HG02852 (cell line): ENCODE measurements at regions not wholly inside any gene's neighbourhood (a gene's known extent, or its start where the extent isn't known, plus 50 kb on each side); places are given as distances from the start of the nearest gene placed in this dataset.

Experiments used
- ATAC-seq: cut with Tn5 transposase; IDR thresholded peaks from one replicate; pipeline ENCODE4 v1.9.1; 2021; ENCODE audit warnings: mild to moderate bottlenecking, moderate library complexity; ENCODE audit not compliant: unreplicated experiment

DNA sequence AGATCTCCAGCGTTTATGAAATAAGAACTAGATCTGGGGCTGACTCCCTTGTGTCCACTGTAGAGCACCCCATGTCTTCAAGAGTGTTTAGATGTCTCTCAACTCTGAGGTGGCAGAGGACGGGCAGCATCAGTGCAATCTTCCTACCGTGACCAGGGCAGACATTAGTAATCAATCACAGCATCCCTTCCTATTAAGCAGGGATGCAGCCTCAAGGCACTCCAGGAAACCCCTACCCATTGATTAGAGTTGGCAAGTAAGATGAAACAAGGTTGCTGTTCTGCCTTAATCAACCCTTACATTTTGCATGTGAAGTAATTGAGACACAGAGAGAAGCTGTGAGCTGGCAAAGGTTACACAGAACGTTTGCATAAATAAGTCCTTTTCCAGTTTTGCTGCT is 283.7 kb upstream of the ZMIZ1 start:
- no peak for ATAC-seq

DNA sequence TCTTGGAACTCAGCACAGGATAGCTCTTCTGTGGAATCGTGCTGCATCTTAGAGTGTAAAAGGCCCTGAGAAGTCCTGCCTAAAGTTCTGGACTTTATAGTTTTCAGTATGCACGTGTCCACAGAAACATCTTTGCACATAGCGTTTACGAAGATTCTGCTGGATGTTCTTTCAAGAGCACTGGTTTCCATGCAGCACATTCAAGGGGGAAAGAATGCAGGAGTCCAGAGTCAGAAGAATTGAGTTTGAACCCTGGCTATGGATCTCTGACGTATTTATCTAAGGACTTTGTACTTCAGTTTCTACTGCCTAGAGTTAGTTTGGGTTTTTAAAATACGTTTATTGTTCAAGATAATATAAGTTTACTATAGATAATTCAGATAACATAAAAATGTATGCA is 282.8 kb upstream of the ZMIZ1 start:
- no peak for ATAC-seq

DNA sequence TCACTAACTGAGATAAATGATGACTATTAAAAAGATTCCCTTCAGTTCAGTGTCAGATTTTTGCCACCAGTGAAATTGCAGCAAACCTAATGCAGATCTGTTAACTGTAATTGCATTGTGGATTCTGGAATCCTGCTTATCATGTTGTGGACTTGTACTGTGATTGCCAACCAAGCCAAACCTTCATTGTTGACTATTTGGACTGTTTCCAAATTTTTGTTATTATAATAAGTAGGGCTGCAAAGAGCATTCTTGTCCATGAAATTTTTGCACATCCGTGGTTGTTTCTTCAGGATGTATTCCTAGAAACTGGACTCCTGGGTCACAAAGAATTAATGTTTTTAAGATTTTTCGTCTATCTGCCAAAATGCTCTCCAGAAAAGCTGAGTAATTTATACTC is 281.6 kb upstream of the ZMIZ1 start:
- ATAC-seq = no peak

DNA sequence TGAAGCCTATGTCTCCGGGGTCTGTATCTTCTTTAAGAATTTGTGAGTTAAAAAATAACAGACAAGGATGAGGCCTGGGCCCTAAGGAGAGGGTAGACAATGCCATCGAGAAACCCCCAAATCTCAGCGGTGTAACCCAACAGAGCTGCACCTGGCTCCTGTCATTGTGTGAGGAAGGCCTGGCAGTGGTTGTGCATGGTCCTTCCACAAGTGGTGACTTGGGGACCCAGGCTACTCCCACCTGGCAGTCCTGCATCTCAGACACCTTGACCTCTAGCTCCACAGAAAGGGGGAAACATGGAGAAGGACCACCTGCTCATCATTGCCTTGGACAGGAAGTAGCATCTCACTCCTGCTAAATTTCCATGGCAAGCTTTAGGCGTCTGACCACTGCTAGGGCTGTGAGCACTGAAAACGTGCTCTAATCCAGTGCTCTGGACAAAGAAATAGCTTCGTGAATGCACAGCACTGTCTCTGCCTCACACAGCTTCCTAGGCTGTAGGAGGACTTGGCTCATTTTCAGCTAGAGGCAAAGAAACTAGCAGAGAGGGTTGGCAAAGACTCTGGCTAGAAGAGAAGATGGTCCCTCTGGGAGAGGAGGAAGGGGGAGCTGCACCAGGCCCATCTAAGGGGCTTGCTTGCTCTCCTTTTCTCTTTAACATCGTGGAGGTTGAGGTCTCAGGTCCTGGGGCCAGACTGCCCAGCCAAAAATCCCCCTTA is 273.9 kb upstream of the ZMIZ1 start:
- ATAC-seq = no peak

DNA sequence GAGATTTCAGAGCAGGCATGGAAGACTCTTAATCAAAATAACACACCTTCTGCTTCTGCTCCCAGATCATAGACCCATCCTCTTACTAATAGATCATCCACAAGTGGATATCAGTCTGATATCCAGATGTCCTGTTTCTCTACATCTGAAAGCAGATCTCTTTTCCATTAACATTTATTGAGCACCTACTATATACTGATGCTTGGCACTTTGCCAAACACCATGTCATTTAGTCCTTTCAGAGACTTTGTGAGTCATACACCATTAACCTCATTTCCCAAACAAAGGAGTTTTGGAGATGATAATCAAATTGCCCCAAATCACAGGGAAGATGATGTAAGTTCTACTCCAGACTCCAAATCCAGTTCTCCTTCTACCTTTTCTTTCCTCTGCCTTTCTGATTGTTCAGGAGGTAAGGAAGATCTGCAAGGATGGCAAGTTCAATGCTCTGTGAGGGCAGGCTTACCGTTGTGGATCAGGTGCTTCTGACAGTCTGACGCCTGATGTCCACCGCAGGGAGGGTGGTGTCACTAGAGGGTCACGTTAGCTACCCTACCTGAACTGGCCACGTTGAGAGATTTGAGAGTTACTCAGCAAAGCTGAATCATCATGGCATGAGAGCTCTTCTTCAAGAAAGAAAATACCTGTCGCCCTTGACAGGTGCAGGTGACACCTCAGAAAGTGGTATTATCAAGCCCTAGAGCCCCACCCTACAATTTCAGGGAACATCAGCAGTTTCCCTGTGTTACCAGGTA is 269.6 kb upstream of the ZMIZ1 start:
- ATAC-seq = no peak

DNA sequence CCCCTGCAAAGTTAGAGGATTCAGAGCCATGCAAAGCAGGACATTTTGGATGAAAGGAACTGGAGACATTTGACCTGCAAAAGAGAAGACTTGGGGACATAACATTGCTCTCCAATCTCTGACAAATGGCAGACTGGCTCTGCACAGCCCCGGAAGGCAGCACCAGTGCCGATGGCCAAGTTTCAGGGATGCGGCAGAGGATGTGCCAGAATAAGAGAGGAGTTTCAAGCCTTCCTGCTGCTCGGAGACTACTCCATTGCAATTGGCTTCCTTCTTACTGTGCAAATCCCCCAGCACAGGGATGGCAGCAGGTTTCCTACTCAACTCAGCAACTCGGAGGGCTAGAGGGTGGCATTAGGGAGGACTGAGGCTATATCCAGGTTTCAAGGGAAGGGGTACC is 268.8 kb upstream of the ZMIZ1 start:
- no peak for ATAC-seq

DNA sequence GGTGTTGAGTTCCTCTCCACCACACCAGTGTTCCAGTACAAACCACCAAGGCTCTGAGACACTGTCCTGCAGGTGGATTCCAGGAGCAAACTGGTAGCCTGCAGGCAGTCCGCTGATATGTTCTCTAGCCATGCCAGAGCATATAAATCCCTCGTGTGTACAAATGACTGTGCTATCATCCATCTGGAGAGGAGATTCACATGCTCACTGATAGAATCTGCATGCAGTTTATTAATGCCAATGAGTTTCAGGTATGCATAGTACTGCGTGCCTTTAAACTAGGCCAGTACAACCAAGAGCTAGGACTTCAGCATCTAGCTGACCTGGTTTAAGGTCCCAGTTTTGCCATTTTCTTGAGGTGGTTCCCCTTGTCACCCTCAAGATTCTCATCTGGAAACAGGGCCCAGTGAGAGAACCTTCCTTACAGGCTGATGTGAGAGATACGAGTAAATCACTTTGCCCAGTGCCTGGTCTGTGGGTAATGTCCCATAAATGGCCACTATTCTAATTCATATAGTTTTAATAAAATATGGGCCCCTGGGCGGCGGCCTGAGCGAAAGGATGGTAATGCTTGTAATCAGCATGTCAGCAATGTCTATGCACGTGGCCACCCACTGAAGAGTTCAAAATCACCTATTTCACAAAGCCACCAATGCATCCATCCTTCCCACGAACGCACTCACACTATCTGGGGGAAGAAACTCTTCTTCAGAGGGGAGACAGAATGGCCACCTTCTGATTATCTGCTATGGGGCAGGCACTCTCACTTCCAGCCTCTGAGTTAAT is 268.0 kb upstream of the ZMIZ1 start:
- ATAC-seq = no peak

DNA sequence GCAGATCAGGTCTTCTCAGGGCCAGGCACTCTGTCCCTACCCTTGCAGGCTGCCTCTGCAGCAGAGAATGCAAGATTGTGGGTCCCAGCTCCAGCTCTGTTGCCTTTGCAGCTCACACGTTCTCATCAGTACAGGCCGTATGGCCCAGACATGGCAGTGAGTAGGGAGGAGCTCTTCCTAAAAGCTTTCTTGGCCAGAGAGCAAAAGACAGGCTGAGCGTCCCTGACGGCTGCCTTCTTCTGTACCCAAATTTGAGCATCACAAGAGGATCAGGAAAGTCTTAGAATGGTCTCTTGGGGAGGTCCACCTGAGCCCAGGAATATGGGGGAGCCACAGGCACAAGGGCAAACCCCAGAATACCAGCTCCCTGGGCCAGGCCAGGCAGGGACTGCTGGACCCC is 266.3 kb upstream of the ZMIZ1 start:
- ATAC-seq = no peak

DNA sequence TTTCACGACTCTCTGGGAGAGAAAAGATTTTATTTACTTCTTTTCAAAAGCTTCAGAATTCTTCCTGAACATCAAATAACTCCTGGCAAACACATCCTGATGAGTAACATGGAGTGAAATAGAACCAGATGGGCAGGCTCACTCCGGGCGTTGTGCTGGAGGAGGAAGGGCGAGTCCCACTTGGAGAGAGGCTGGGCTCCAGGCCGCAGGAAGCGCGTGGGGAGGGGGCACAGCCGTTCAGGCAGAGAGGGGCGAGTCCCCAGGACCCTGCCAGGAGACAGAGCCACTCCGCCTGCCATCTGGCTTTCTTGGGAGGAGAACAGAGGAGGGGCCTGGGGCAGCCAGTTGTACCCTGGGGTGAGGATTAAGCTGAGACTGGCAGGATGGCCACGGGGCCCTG is 265.9 kb upstream of the ZMIZ1 start:
- ATAC-seq = no peak

DNA sequence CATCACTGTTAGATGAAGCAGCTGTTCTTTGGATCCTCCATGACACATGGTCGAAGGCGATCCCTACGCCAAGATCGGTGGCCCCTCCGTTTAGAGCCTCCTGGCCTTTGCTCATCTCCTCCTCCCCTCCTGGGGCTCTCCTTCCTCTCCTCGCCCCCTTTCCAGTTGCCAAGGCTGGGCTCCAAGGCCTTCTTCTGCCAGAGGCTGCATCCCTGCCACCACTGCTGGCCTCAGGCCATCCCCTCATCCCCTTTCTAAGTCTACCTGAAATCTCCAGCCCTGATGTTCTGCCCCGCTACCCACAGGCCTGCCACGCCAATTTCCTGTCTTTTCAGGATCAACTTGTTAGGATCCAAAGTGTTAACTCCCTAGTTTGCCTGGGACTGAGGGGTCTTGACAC is 265.1 kb upstream of the ZMIZ1 start:
- no peak for ATAC-seq

DNA sequence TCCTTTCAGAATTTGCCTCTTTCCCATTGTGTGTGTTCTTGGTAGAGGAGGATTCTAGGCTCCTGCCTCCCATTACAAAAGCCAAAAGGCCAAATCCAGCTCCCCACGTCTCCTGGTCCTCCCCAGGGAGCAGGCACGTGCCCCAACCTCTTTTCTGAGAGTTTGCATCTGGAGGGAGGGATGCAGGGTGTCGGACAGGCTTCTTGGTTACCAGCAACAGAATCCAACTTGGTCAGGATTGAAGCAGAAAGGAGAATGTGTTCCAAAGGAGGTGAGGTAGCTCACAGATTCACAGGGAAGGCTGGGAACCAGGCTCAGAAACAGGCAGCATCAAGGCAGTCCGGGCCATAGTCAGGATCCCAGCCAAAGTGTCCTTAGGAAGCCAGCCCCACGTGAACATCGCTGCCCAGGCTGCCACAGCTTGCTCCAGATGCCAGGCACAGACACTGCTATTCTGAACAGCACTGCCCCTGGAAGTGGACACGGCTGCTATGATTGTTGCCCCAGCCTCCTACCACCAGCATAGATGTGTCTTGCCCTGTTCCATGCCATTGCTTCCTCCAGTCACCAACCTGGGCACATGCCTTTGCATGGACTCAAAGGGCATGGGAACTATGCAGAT is 264.2 kb upstream of the ZMIZ1 start:
- no peak for ATAC-seq

DNA sequence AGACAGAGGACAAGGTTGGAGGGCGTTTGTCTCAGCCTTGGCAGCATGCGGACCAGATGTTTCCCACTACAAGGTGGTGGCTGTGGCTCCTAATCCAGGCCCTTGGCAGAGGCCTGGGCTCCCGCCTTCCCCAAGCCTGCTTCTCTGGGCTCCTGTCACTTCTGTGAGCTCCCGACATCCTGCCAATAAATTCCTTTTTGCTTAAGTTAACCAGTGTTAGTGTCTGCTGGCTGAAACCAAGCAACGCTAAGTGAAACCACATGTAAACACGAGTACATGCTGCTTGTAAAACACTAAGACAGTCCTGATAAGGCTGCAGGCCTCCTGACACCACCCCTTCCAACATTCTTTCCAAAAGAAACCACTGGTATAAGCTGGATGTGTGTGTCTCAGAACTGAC is 263.6 kb upstream of the ZMIZ1 start:
- no peak for ATAC-seq

DNA sequence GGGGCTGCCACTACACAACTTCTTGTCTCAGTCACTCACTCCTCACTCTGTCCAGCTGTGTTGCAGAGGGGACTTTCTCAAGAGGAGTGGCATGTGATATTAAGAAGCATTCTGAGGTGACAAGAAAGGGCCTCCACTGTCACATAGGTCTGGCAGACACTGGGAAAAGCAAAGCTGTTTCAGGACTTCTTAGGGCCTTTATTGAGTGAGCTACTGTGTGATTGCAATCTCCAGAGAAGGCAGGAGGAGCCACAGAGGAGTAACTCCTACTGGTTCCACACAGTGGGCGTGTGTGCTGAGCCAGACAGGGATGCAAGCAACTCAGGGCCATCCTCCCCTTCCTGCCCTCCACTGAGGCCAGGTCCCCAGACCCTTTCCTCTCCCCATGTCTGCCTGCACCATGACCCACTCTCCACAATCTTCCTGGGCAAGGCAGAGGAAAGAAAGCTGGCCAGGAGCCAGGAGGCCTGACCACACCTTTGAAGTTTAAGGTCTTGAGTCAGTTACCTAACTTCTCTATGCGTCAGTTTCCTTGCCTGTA is 262.0 kb upstream of the ZMIZ1 start:
- ATAC-seq = no peak

DNA sequence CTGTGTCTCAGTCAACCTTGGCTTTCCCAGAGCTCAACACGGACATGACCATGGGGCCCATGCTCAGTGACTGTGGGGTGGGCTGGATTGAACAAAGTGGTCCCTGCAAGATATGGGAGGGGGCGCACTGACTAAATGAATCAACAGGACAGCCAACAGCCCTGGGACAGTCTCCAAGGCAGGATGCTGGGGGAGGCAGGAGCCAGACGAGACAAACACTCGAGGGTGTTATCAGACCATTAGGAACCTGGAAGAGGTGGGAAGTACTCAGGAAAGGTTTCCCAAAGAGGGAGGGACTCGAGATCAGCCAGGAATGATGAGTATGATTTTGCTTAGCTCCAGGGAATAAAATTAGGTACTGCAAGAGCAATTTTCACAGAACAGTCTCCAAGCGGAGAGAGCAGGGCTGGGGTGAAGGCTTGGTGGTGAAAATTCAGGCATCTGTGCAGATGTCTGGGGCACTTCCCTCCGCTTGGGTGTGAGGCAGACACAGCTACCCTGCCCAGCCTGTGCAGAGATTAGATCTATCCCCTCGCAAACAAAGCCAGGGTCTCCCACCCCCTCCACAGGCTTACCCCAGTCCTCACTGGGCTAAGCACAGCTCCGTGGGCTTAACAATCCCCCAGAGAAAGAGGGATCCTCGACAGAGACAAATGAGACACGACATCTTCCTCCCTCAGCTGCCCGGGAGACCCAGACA is 261.1 kb upstream of the ZMIZ1 start:
- no peak for ATAC-seq

DNA sequence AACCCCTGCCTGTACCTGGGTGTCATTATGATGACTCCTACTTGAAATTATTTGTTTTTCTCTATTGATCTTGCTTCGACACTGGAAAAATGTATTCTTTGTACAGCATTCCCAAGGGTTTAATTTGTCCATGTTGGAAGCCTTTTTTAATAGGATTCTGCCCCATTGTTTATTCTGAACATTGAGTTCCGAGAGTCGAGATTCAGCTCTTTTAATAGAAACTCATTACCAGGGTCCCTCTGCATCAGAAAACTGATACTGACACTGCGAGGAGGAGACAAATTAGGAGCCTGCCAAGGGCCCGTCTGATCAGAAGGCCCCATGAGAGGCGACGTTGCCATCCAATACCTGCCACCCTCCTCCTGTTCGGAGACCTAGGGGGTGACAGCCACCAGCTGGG is 260.5 kb upstream of the ZMIZ1 start:
- ATAC-seq = no peak

DNA sequence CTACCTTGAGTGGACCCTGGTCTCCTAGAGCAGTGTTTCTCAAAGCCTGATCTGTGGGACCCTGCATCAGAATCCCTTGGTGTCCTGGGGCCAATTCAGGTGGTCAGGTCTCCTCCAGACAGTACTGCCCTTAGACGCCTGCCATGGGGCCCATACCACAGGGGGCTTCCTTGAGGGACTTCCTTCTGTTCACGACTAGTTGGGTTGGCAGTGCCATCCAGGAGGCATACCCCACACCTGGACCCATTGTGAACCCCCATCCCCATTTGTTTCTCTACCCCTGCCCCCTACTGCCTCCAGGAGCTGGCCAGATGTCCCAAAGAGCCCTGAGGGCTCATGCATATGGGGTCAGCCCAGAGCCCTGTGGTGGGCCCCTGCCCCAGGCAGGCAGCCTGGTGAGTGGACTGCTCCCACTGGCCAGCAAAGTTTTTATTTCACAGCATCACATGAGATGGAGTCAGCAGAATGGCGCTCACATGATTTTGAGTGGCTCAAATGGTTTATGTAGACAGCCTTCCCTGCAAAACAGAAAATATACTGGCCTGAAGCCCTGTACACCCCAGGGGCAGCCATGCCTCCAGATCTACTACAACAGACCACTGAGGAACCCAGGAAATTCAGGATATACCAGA is 259.9 kb upstream of the ZMIZ1 start:
- ATAC-seq = no peak

DNA sequence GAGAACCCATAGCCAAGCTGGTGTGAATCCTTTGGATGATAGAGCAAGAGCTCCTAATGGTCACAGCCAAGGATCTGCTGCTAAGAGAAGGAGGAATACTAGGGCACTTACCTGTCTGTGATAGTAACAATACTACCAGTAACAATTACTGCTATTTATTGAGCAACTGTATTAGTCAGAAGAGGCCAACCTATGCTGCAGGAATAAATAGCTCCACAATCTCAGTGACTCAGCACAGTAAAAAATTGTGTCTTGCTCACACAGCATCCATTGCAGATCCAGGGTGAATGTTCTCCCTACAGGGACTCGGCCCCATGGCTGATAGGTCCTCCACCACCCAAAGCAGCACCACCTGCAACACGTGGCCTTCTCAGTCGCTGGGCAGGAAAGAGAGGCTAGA is 257.6 kb upstream of the ZMIZ1 start:
- no peak for ATAC-seq

DNA sequence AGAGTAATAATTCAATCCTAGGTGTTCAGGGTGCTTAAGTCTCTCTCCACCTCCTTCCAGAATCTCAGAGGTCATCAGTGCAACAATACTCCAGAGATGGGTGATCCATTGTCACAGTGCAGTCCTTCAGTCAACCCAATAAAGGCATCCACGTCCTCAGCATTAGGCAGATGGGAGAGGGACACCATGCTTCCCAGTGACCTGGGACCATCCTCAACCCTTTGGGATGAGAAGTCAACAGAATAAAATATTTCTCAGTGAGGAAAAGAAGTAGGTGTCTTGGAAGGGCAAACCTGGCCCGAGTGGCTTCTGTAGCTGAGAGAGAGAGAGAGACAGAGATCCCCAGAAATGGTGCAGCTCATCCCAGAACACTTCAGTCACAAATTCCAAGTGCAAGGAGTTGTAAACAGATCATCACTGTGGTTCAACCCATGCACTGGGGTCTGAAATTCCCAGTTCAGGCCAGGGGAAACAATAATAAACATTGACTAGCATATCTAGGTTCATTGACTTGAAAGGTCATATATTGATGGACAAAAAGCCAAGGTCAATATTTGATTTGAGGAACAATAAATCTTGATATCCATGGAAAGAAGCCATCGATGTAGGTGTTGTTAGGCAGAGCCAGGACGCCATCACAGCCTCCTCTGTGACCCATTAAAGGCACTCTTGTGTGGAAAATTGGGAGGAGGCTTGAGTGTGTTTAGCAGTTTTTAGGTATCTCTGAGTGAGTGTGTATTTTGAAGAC is 256.0 kb upstream of the ZMIZ1 start:
- ATAC-seq = no peak

DNA sequence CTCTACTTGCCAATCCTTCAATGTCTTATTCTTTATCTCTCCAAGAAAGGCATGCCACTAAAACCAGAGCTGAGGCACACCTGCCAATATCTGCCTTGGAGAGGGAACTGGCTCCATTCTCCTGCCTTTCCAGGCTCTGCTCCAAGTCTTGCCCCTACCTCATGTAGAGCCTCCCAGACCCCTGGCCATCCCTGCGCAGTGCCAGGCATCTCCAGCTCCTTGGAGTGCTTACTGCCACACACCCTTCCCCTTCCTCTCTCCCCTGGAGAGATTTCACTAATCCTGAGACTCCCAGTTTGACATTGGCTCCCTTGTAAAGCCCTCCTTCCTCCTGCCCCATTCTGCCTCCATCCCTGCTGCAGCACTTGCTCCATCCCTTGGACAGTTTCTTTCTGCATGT is 255.2 kb upstream of the ZMIZ1 start:
- ATAC-seq = no peak
